ENCODE measurements at regions not wholly inside any gene's neighbourhood (a gene's known extent, or its start where the extent isn't known, plus 50 kb on each side); places are given as distances from the start of the nearest gene placed in this dataset.

DNA sequence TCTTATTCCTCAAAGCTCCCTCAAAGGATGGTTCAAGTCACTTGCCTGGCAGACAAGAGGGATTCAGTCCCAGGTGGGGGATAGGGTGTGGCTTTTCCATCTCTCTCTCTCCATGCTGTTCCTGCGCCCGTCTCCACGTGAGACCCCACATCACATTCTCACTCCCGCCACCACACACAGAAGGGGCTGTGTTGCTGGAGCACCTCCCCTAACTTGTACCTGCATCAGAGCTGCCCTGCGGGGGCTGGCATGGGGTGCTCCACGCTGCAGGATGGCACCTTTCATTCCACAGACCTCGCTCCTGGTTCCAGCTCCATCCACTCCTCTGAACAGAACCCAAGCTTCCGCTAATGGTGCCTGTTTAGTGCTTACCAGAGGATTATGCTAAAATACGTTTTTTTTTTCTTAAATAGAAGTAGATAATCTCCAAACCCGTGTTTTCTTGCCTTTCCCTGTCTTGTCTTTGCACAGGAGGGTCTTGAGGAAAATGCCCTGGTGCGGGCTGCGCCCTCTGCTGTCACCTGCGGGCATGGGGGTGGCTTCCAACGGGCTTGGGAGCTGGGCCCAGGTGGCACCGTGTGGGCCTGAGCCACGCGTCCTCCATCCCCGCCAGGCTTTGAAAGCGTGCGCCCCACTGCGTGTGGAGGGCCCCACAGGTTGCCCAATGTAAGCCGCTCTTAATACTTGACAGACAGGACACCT lies 985.6 kb downstream of the BRD1 start:
- Histone ChIP-seq H3K9me3 (ENCODE audit: control insufficient read depth, low read length) (no peaks in the 10 kb centered on the region), H3K27ac (ENCODE audit: insufficient read depth, low read length, poor library complexity, severe bottlenecking) (no peak overlapping the region), H3K4me1 (ENCODE audit: control insufficient read depth, insufficient read depth, low read length, poor library complexity, severe bottlenecking) (no peaks in the 10 kb centered on the region), H3K27me3 (replicated peaks; ENCODE audit: control insufficient read depth, insufficient read depth, low read length, poor library complexity, severe bottlenecking) (no peaks in the 10 kb centered on the region), H3K4me3 (ENCODE audit: insufficient read depth, low read depth, low read length, poor library complexity, severe bottlenecking) (no peak overlapping the region), H3K36me3 (ENCODE audit: control insufficient read depth, insufficient read depth, low read length) (no peaks in the 10 kb centered on the region)
- DNase-seq: no peak

DNA sequence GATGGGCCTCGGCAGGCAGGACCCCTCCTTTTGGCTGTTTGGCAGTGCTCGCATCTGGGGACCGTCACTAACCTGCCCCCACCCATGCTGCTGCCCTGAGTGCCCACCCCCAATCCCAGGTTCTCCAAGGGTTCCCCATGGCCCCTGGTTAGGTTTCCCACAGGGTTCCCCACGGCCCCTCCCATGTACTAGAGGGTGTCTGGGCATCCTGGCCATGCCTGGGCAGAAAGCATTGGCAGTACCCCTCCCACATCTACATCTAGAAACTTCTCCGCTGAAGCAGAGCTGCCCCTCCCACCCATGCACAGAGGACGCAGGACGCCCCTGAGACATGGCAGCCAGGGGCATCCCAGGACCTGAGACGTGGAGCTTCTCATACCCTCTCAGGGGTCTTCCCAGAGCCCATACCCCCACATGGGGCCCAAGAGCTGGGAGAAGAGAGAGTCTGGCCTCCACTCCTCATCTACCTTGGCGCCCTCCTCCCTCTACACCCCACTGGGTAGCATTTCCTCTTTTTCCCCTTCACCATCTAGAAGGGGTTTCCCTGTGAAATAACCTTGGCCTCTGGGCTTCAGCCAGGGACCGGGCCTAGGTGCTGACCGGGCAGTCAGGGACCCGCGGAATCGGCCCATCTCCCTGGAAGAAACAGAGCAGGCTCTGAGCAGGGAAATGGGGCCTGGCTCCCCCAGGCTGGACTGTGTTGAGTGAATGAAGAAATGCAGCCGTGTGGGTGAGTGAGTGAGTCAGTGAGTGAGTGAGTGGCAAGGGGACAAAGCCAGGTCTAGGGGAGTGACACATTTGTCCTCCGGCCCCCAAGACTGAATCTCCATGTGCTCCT lies 987.3 kb downstream of the BRD1 start:
- H3K27me3 ChIP-seq (replicated peaks; ENCODE audit: control insufficient read depth, insufficient read depth, low read length, poor library complexity, severe bottlenecking): no peaks in the 10 kb centered on the region
- no peaks in the 10 kb centered on the region for H3K4me1 ChIP-seq (ENCODE audit: control insufficient read depth, insufficient read depth, low read length, poor library complexity, severe bottlenecking)
- H3K4me3 ChIP-seq (ENCODE audit: insufficient read depth, low read depth, low read length, poor library complexity, severe bottlenecking): no peak overlapping the region
- H3K27ac ChIP-seq (ENCODE audit: insufficient read depth, low read length, poor library complexity, severe bottlenecking): no peak overlapping the region
- no peak for DNase-seq
- H3K36me3 ChIP-seq (ENCODE audit: control insufficient read depth, insufficient read depth, low read length): no peaks in the 10 kb centered on the region
- H3K9me3 ChIP-seq (ENCODE audit: control insufficient read depth, low read length): no peaks in the 10 kb centered on the region

DNA sequence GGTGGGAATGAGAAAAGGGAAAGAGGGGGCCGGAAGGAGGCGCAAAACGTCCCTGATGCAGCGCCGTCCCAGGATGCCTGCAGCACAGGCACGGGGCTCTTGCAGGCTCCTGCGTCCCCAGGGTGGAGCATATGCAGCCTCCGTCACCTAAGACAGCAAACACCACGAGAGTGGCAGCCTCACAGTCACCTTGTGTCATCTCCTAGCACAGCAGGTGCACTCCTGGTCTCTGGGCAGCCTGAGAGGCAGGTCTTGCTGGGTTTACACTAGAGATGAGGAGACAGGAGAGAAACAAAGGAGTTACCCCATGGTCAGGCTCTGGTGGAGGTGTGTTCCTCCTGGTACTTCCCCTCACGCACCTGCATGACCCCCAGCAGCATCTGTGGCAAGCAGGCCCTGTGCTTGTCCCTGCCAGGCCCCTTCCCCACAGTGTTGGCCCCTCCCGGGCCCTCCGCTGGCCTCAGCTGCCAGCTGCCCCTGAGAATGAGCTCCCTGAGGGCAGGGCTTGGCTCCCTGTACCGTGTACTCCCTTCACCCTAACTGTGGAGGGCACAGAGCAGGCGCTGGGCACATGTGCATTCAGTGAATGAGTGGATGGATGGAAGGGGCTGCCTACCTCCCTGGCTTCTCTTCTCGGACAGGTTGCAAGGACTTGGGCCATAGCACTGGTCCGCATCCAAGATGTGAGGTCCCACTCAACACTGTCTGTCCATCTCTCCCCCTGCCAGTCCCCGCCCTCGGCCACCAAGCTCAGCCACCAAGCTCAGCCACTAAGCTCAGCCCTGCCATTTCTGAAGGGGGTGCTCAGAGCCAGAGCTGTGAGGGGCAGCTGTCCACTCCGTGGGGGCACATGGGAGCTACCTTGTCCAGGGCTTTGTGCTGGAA lies 988.6 kb downstream of the BRD1 start:
- no peak for DNase-seq
- Histone ChIP-seq H3K4me1 (ENCODE audit: control insufficient read depth, insufficient read depth, low read length, poor library complexity, severe bottlenecking) (no peaks in the 10 kb centered on the region), H3K27me3 (replicated peaks; ENCODE audit: control insufficient read depth, insufficient read depth, low read length, poor library complexity, severe bottlenecking) (no peaks in the 10 kb centered on the region), H3K36me3 (ENCODE audit: control insufficient read depth, insufficient read depth, low read length) (no peaks in the 10 kb centered on the region), H3K9me3 (ENCODE audit: control insufficient read depth, low read length) (no peaks in the 10 kb centered on the region), H3K4me3 (ENCODE audit: insufficient read depth, low read depth, low read length, poor library complexity, severe bottlenecking) (no peak overlapping the region), H3K27ac (ENCODE audit: insufficient read depth, low read length, poor library complexity, severe bottlenecking) (no peak overlapping the region)

DNA sequence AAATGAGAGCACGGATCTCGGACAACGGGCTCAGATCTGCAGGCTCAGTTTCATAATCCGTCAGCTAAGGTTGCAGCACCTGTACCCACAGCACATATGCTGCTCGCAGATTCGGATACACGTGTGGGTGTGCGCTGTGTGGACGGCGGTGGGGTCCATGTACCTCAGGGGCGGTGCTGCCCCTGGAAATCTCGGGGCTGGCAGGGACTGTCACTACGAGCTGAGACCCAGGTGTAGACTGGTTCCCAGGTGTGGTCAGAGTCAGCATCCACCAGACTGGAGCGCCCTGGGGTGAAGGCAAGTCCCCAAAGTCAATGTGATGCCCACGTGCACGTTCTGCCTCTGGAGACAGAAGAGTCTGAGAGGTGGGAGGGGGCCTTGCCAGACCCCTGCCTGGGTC lies 989.3 kb downstream of the BRD1 start:
- Histone ChIP-seq H3K27ac (ENCODE audit: insufficient read depth, low read length, poor library complexity, severe bottlenecking) (no peak overlapping the region), H3K4me1 (ENCODE audit: control insufficient read depth, insufficient read depth, low read length, poor library complexity, severe bottlenecking) (no peaks in the 10 kb centered on the region), H3K9me3 (ENCODE audit: control insufficient read depth, low read length) (no peaks in the 10 kb centered on the region)

DNA sequence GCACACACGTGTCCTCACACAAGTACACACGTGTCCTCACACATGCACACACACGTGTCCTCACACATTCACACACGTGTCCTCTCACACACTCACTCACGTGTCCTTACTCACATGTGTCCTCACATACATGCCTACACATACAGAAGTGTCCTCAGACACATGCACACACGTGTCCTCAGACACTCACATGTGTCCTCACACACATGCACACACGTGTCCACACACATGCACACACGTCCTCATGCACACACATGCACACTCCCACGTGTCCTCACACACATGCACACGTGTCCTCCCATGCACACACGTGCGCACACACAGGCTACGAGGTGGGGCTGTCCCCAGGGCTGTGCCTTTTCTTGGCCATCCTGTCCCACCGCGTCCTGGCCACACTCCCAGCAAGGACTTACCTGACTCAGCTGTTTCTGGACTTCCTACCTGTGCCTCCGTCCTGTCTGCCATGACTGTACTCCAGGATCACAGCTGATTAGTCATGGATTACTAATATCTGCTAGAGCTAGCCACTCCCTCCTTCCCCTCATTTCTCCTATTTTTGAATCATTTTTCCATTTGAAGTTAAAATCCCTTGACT lies 990.2 kb downstream of the BRD1 start:
- H3K9me3 ChIP-seq (ENCODE audit: control insufficient read depth, low read length): no peaks in the 10 kb centered on the region
- no peak overlapping the region for H3K4me3 ChIP-seq (ENCODE audit: insufficient read depth, low read depth, low read length, poor library complexity, severe bottlenecking)
- DNase-seq: no peak

More for the DNA sequence above, 989.3 kb downstream of the BRD1 start:
- no peaks in the 10 kb centered on the region for H3K36me3 ChIP-seq (ENCODE audit: control insufficient read depth, insufficient read depth, low read length)
- no peak for DNase-seq
- H3K27me3 ChIP-seq (replicated peaks; ENCODE audit: control insufficient read depth, insufficient read depth, low read length, poor library complexity, severe bottlenecking): no peaks in the 10 kb centered on the region
- H3K4me3 ChIP-seq (ENCODE audit: insufficient read depth, low read depth, low read length, poor library complexity, severe bottlenecking): no peak overlapping the region

DNA sequence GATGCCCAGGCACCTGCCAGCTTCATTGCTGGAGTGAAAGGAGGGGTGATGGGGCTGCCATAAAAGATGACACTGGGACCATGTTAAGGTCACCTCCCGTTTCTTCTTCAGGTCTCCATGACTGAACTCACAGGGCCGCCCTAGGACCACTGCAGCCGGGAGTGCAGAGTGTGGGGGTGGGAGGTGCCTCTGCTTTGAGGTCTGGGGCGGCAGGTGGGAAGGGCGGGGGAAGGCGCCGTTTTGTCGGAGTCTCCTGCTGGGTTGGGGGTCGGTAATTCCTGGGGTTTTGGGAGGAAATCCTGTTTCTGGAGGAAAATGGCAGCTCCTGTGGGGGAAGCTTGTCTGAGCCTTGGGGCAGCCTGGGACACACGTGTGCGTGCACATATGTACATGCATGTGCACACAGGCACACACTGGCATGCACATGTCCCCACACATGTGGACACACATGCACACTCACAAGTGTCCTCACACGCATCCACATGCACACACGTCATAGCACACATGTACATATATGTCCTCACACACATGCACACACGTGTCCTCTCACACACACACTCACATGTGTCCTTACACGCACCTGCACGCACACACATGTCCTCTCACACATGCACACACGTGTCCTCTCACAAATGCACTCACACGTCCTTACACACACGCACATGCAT lies 990.9 kb downstream of the BRD1 start:
- H3K9me3 ChIP-seq (ENCODE audit: control insufficient read depth, low read length): no peaks in the 10 kb centered on the region

More for the DNA sequence above, 990.2 kb downstream of the BRD1 start:
- Histone ChIP-seq H3K4me1 (ENCODE audit: control insufficient read depth, insufficient read depth, low read length, poor library complexity, severe bottlenecking) (no peaks in the 10 kb centered on the region), H3K27me3 (replicated peaks; ENCODE audit: control insufficient read depth, insufficient read depth, low read length, poor library complexity, severe bottlenecking) (no peaks in the 10 kb centered on the region), H3K27ac (ENCODE audit: insufficient read depth, low read length, poor library complexity, severe bottlenecking) (no peak overlapping the region), H3K36me3 (ENCODE audit: control insufficient read depth, insufficient read depth, low read length) (no peaks in the 10 kb centered on the region)

DNA sequence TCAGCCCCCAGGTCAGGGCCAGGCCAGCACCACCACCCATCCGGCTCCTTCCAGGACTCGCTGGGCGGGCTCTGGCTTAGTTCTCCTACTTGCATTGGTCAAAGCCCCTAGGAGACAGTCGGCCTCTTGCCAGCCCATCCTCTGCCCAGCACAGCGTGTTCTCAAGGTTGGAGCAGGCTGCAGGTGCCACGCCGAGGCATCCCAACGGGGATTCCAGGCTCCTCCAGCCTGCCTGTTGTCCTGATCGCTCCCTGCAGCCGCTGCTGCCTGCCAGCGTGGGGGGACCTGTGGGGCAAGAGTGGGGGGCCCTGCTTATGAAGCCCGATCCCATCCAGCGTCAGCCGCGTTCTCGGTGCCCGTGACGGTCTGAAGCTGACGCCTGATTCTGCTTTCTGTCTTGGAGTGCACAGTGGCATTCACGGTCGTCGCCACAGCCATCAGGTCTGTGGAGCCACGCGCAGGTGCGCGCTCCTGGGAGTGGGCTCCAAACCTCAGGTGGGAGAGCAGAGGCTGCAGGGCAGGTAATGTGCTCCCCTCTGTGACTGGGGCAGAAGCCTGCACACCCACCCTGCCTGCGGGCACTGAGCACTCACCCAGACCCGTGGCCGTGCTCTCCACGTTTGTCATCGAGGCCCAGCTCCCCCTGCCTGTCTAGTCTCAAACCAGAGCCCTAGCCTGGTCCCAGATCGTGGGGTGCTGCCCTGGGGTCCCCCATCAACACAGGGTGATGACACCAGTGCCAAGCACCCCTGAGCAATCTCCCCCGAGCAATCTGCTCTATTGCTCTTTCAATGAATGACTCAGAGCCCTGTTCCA lies 991.6 kb downstream of the BRD1 start:
- Histone ChIP-seq H3K4me3 (ENCODE audit: insufficient read depth, low read depth, low read length, poor library complexity, severe bottlenecking) (no peak overlapping the region), H3K9me3 (ENCODE audit: control insufficient read depth, low read length) (no peaks in the 10 kb centered on the region), H3K36me3 (ENCODE audit: control insufficient read depth, insufficient read depth, low read length) (no peaks in the 10 kb centered on the region), H3K4me1 (ENCODE audit: control insufficient read depth, insufficient read depth, low read length, poor library complexity, severe bottlenecking) (no peaks in the 10 kb centered on the region), H3K27ac (ENCODE audit: insufficient read depth, low read length, poor library complexity, severe bottlenecking) (no peak overlapping the region), H3K27me3 (replicated peaks; ENCODE audit: control insufficient read depth, insufficient read depth, low read length, poor library complexity, severe bottlenecking) (no peaks in the 10 kb centered on the region)
- DNase-seq: no peak

More for the DNA sequence above, 990.9 kb downstream of the BRD1 start:
- no peaks in the 10 kb centered on the region for H3K36me3 ChIP-seq (ENCODE audit: control insufficient read depth, insufficient read depth, low read length)
- no peak overlapping the region for H3K4me3 ChIP-seq (ENCODE audit: insufficient read depth, low read depth, low read length, poor library complexity, severe bottlenecking)
- DNase-seq: no peak
- no peaks in the 10 kb centered on the region for H3K27me3 ChIP-seq (replicated peaks; ENCODE audit: control insufficient read depth, insufficient read depth, low read length, poor library complexity, severe bottlenecking)
- H3K27ac ChIP-seq (ENCODE audit: insufficient read depth, low read length, poor library complexity, severe bottlenecking): no peak overlapping the region
- H3K4me1 ChIP-seq (ENCODE audit: control insufficient read depth, insufficient read depth, low read length, poor library complexity, severe bottlenecking): no peaks in the 10 kb centered on the region

DNA sequence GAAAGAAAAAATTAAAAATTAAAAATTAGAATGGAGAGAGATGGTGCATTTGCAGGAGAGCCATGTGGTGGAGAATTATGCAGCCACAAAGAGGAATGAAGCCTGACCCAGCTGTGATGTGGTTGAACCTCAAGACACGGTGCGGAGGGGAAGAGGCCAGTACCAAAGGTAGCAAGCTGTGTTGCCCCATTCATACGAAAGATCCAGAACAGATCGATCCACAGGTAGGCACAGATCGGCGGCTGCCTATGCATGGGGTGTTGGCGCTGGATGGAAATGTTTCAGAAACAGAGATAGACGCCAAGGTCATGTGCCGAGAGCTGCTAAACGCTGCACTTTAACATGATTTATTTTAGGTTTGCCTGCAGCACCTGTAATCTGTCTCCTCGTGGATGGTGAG lies 992.3 kb downstream of the BRD1 start:
- Histone ChIP-seq H3K4me3 (ENCODE audit: insufficient read depth, low read depth, low read length, poor library complexity, severe bottlenecking) (no peak overlapping the region), H3K27ac (ENCODE audit: insufficient read depth, low read length, poor library complexity, severe bottlenecking) (no peak overlapping the region), H3K27me3 (replicated peaks; ENCODE audit: control insufficient read depth, insufficient read depth, low read length, poor library complexity, severe bottlenecking) (no peaks in the 10 kb centered on the region), H3K9me3 (ENCODE audit: control insufficient read depth, low read length) (no peaks in the 10 kb centered on the region), H3K4me1 (ENCODE audit: control insufficient read depth, insufficient read depth, low read length, poor library complexity, severe bottlenecking) (no peaks in the 10 kb centered on the region), H3K36me3 (ENCODE audit: control insufficient read depth, insufficient read depth, low read length) (no peaks in the 10 kb centered on the region)
- no peak for DNase-seq

DNA sequence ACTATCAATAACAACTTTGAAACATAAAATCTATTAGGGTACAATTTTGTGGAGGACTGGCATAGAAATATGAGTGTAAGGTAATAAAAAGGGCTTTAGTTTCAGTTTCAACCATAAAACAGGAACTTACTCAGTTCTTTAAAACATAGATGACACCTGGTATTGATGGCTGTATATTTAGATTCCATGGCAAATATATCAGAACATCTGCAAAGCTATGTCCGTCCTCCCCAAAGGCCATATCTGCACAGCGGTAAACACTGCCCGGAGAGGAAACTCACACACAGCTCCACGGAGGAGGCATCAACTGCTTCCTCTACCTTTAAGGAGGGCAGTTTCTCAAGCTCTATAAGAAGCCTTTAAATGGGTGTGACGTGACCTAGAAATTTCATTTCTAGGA lies 993.3 kb downstream of the BRD1 start:
- H3K27me3 ChIP-seq (replicated peaks; ENCODE audit: control insufficient read depth, insufficient read depth, low read length, poor library complexity, severe bottlenecking): no peaks in the 10 kb centered on the region
- no peaks in the 10 kb centered on the region for H3K36me3 ChIP-seq (ENCODE audit: control insufficient read depth, insufficient read depth, low read length)
- no peak overlapping the region for H3K27ac ChIP-seq (ENCODE audit: insufficient read depth, low read length, poor library complexity, severe bottlenecking)
- DNase-seq: no peak
- H3K4me3 ChIP-seq (ENCODE audit: insufficient read depth, low read depth, low read length, poor library complexity, severe bottlenecking): no peak overlapping the region
- H3K4me1 ChIP-seq (ENCODE audit: control insufficient read depth, insufficient read depth, low read length, poor library complexity, severe bottlenecking): no peaks in the 10 kb centered on the region
- no peaks in the 10 kb centered on the region for H3K9me3 ChIP-seq (ENCODE audit: control insufficient read depth, low read length)
